H54 (cell line): ENCODE measurements at regions not wholly inside any gene's neighbourhood (a gene's known extent, or its start where the extent isn't known, plus 50 kb on each side); places are given as distances from the start of the nearest gene placed in this dataset.
A peak's percentile ranks its signal among the peaks of the same experiment; 100 is the strongest.
"Not testable (repeated sequence)": the region's sequence is repeated elsewhere in the genome, so short reads cannot be mapped to it uniquely, and the experiment has no call there.

Source experiments
- DNase-seq: peaks from one replicate; pipeline ENCODE4 v3.0.0; 2011; ENCODE audit warnings: low spot score, mixed read lengths; ENCODE audit not compliant: insufficient read length
- FAIRE-seq: peaks from 3 replicates; lab custom pipeline; 2011; peaks lifted over from hg19 to GRCh38; lab: Jason Lieb, UNC
- POLR2A ChIP-seq: IDR thresholded peaks from 2 replicates; pipeline ENCODE4 v1.6.1; 2011; ENCODE audit warnings: low read depth, mild to moderate bottlenecking, low read length

- no peak for TF ChIP-seq POLR2A
- FAIRE-seq (no peak), DNase-seq (no peak)
Observed at GRCh38 chr7:27434756-27435400, 192.3 kb downstream of the EVX1 start.

- FAIRE-seq: no peak
- TF ChIP-seq POLR2A: no peak
- no peak for DNase-seq
Observed at GRCh38 chr7:27435461-27435860, 192.9 kb downstream of the EVX1 start.

- no peak for DNase-seq
- FAIRE-seq: no peak
- TF ChIP-seq POLR2A: no peak
Observed at GRCh38 chr7:27438881-27439589, 196.4 kb downstream of the EVX1 start.

GRCh38 chr7:27442455-27442854, 199.9 kb downstream of the EVX1 start:
- no peak for TF ChIP-seq POLR2A
- DNase-seq (peak; percentile 41), FAIRE-seq (peak; percentile 96)

GRCh38 chr7:27449046-27449445, 206.4 kb downstream of the EVX1 start:
- DNase-seq, FAIRE-seq: not testable (repeated sequence)

GRCh38 chr7:27453702-27454405, 208.8 kb downstream of the HIBADH start:
- no peak for TF ChIP-seq POLR2A
- DNase-seq (peak; percentile 65), FAIRE-seq (no peak)

GRCh38 chr7:27457120-27457519, 205.6 kb downstream of the HIBADH start:
- not testable (repeated sequence) for DNase-seq, FAIRE-seq

GRCh38 chr7:27457603-27458565, 204.8 kb downstream of the HIBADH start:
- not testable (repeated sequence) for FAIRE-seq

GRCh38 chr7:27459021-27459730, 203.5 kb downstream of the HIBADH start:
- no peak for FAIRE-seq
- DNase-seq: no peak
- no peak for TF ChIP-seq POLR2A

More at GRCh38 chr7:27457603-27458565, 204.8 kb downstream of the HIBADH start:
- DNase-seq: not testable (repeated sequence)

- no peak for TF ChIP-seq POLR2A
- FAIRE-seq (no peak), DNase-seq (no peak)
Observed at GRCh38 chr7:27459731-27460053, 203.0 kb downstream of the HIBADH start.

- FAIRE-seq: no peak
- no peak for TF ChIP-seq POLR2A
- DNase-seq: peak; percentile 49
Observed at GRCh38 chr7:27462575-27463270, 200.0 kb downstream of the HIBADH start.

- DNase-seq (no peak), FAIRE-seq (no peak)
- no peak for TF ChIP-seq POLR2A
Observed at GRCh38 chr7:27464970-27465369, 197.7 kb downstream of the HIBADH start.
